CD4-positive, alpha-beta T cell treated with Interleukin-1 beta for 1 hour (primary cell): ENCODE measurements at regions not wholly inside any gene's neighbourhood (a gene's known extent, or its start where the extent isn't known, plus 50 kb on each side); places are given as distances from the start of the nearest gene placed in this dataset.
A peak's percentile ranks its signal among the peaks of the same experiment; 100 is the strongest.

Experiments used
- DNase-seq, 2 donors: peaks; one replicate each; pipeline ENCODE4 v3.0.0-alpha.2; 2020 to 2022

DNA sequence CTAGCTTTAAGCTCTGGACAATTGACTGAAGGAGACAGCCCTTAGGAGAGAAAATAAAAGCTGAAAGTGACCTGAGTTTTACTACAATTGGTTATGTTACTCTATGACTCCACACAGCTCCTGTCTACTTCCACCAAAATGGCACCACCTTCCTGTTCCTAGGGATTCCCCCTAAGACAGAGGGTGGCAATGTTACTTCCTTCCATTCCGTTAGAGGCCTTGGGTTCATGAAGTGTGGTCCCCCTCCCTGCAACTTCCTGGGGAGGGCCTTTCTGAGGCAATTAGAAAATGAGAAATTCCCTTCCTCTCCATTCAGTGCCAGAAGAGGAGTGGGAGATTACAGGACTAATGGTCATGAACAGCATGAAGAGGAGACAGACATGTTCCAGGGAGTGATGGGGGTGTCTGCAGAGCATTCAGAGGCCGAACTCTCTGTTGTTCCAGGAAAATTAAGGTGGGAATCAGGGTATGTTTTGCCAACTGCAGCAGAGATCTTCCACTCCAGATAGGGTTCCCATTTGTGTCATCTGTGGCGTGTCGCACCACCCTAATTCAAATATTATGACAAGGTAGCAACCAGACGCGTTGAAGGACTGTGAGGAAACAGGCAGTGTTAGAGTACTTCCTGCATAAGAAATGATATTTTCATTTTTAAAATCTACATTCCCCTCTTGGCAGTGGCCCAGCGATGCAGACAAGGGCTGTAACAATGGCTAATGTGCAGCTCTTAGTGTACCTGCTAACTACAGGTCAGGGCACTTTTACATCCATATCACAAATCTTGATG is 53.1 kb upstream of the TRIM67 start:
- no peak for DNase-seq

DNA sequence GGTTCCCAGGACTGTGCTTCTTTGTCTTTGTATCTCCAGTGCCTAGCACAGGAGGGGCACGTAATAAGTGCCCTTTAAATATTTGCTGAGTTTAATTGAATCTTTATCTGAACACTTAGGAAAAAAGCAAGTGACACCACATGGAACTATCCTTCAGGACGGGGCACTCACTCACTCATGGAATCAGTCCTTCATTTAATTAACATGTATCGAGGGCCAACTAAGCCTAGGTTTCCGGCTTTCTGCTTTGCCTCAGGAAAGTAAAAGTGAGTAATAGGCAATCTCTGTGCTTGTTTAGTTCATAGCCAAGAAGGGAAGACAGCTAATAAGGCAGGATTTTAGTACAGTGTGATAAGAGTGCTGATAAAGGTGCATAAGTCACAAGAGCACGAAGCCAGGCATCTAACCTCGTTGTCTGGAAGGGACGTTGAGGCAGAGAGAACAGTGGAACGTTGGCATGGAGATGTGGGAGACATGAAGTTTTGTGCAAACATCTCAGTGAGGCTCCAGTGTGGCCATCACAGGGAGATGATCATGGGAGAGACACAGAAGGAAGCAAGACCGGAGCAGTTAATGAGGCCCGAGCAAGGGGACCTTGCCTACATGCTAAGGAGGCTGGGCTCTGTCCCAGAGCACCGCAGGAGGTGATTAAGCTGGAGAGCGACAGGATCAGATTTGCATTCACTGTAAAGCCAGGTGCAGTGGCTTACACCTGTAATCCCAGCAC is 54.1 kb upstream of the TRIM67 start:
- no peak for DNase-seq

DNA sequence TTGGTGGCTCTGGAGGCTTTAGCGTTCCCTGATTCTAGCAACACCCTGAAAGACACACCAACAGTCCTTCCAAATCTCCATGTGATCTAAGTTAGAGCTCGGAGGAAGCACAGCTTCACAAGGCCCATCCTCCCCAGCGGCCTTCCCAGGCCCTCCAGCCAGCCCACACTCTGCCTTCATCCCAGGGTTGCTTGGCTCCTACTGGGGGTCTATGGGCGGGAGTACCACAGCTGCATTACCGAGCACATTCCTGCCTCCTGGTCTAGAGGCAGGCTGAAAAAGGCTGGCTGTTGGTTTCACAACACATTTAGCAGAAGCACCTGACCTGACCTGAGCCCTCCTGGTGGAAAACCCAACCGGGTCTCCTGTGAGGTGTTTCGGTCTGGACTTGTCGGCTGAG is 54.7 kb upstream of the TRIM67 start:
- DNase-seq: no peak

DNA sequence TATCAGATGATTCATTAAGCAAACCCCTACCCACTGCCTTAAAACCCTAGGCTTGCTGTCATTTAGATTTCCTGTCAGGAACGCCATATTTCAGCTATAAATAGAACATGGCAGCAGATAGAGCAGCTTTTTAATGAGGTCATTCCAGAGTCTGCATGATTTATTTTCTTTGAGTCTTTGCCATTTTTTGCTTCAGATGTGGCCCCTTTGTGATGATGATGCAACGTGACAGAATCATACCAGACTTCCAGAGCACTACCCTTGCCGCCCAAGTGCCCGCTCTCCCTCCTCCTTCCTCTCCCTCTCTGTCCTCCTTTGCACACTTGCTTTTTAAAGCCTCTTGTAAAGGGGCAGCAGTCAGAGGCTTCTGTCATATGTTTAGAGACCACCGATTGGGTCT is 55.5 kb upstream of the TRIM67 start:
- DNase-seq: no peak

DNA sequence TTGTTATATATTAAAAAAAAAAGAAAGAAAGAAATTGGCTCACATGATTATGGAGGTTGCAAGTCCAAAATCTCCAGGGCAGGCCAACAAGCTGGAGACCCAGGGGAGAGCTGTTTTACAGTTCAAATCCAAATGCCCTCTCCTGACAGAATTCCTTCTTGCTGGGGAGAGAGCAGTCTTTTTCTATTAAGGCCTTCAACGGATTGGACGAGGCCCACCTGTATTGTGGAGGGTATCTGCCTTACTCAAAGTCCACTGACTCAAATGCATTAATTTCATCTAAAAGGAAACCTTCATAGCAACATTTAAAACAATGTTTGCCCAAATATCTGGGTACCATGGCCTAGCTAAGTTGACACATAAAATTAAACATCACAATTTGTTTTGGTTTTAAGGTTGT is 56.9 kb upstream of the TRIM67 start:
- no peak for DNase-seq

DNA sequence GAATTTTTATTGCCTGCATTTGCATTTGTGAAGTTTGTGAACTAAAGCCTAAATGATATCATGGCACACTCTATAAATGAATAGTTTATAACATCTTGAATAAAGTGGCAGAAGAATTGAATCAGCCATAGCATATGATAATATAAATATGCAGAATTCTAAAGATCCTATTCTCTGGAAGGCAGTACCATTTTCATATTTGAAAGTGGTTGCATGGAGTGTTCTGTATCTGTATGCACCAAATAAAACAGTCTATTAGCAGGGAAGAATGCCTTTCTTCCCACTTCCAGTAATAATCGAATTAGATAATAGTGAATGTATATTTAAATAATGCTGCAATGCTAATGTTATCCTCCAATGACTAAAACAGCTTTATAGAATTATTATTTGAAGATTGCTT is 57.9 kb upstream of the TRIM67 start:
- DNase-seq: no peak

DNA sequence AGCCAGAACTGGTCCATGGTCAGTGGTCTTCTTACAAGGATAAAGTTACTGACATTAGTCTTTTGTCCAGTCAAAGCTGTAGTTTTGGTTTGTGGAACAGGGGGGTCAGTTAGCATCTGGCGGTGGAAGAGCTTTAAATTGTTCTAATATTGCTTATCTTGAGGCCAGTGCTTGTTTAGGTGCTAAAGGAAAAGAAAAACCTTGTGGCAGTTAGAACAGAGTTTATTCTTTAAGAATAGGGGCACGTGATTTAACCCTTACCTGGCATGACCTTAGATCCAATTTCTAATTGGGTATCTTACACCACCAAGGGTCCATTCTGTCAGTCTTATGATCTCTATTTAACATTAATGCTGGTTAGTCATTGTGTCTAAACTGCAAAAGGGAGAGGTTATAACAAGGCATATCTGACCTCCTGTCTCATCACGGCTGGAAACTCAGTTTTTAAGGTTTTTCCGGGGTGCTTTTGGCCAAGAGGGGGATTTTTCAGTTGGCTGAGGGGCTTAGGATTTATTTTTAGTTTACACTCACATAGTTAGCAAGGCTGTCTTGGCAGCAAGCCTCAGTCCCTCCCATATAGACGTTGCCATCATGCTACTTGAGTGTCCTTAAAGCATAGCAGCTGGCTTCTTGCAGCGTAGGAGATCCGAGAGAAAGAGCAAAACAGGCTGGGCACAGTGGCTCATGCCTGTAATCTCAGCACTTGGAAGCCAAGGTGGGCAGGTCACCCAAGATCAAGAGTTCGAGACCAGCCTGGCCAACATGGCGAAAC is 60.1 kb upstream of the FAM89A start:
- DNase-seq: no peak

DNA sequence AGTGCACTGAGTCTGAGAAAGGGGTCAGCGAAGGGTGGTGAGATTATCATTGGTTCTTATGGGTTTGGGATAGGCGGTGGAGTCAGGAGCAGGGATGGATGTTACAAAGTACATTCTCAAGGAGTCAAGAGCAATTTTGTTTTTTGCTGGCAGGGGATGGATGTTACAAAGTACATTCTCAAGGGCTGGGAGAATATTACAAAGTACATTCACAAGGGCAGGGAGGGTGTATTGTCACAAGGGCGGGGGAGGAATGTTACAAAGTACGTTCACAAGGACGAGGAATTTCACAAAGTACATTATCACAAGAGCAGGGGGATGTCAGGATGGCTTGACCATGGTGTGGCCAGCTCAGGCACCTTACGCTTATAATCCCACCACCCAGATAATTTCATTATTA is 59.3 kb upstream of the FAM89A start:
- DNase-seq: no peak

DNA sequence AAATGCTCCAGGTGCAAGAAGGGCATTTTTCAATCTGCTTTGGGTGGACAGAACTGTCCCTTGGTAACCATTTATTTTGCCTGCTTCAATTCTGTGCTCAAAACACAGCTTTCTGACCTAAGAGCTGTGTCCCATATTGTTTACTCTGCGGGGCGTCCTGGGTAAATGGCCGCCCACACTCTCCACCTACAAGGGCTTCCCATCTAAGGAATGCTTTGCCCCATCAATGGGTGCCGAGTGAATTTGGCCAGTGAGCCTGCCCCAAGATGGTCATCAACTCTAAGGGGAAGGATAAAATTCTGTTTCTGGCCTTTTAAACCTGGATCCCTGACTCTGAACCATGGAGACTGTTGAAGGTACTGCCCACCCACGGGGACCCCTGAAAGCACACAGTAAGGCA is 55.5 kb upstream of the FAM89A start:
- no peak for DNase-seq

DNA sequence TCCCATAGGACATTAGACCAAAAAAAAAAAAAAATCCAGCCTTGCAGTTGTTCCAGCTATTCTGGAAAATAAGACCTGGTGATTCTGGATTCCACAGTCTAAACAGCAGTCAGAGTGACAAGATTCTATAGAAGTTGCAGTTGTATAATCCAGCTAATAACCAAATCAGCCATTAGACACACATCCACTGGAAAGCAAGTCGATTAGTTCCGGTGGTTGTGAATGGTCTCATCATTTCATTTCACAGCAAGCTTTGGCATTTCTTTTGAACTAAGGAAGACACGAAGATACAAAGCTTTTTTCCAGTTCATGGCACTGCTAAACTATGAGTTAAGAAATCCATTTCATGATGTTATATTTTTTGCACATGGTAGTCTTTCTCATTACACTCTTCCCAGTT is 54.4 kb upstream of the FAM89A start:
- DNase-seq: no peak

DNA sequence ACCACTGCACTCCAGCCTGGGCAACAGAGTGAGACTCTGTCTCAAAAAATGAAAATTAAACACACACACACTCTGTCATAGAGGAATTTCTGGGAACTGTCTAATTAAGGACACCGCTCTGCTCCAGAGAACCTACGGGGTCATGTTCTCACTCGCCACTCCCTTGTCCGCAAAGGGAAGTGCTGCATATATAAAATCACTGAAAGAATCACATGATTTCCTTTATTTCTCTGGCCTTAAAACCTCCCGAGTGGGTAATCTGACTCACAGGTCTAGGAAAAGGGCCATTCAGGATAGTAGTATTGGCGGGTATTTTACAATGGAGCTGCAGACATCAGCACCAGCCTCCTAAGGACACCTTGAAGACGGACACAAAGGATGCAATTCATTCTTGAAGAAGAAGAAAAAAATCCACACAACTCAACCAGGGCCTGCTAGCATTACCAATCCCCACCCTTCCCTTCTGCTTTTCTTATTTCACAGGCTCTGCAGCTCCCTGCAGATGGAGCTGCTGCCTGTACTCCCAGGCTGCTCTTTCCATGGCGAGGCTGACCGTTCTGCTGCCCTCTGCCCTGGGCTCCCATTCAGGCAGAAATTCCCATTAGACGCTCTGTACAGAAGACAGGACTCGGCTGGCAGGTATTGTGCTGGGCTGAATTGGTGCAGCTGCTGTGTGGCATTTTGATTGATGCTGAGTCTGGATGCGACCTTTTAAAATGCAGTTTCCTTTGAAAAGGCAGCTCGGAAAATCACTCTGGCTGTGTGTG is 53.3 kb upstream of the FAM89A start:
- DNase-seq: no peak

DNA sequence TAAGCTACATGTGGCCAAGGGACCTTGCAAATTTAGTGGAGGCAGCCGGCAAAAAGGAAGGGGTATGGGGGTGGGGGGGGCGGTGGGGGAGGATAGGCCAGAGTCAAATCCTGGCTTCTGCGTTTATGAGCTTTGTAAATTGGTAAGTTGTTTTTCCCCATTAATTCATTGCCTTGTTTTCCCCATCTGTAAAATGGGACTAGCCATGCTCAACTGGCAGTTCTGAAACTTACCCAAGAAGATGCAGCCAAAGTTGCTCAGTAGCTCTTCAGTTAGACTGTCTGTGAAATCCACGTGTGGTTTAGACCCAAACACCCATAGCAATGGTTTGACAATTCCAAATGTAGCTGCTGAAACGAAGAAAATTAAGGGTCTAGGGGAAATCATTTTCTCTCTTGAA is 52.3 kb upstream of the FAM89A start:
- DNase-seq: no peak

DNA sequence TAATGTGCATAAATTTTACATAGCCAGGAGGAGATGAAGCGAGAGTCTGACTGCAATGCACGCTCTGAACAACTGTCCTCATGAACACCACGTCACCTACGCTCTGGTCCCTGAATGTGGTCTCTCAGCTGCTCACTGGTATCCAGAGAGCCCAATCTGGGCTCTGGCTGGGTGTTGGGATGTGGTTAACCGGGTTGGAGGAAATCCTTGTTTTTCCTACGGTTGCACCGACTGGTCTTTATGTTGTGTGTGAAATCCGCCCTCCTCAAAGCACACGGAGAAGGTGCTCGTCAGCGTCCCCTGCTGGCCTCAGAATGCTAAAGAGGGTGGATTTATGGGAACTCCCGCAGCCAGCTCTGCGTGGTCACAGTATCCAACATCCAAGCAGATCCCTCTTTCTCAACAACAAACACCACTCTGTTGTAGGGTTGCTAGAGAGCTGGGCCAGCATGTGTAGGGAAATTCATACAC is 51.8 kb upstream of the FAM89A start:
- peak in 1 of 2 donors; percentile 31 for DNase-seq

DNA sequence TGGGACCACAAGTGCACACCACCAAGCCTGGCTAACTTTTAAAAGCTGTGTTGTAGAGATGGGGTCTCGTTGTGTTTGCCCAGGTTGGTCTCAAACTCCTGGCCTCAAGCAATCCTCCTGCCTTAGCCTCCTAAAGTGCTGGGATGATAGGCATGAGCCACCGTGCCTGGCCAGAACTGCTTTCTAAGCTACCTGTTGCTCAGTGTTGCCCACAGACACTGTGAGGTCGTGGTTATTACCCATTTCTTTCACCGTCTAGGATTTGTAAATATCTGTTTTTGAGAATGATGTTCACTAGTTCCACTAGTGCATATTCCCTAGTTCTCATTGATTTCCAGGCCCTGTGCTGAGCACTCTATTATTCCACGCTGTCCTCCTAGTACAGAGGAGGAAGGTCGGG is 51.4 kb upstream of the FAM89A start:
- no peak for DNase-seq
